OCI-LY7 (cell line): ENCODE measurements at regions not wholly inside any gene's neighbourhood (a gene's known extent, or its start where the extent isn't known, plus 50 kb on each side); places are given as distances from the start of the nearest gene placed in this dataset.

Experiments used
- EZH2phosphoT487 ChIP-seq: fragments of 200-600 bp; sonication (generic); IDR thresholded peaks from 2 replicates; pipeline ENCODE4 v1.6.1; 2018; ENCODE audit warnings: low read depth, borderline replicate concordance, mild to moderate bottlenecking, mixed run types, antibody characterized with exemption, low read length, moderate library complexity, mixed read lengths
- TF ChIP-seq, protein P1 (sequence below): fragments of 200-600 bp; sonication (generic); conservative IDR thresholded peaks from 2 replicates; pipeline ENCODE4 v1.5.1; 2014; ENCODE audit warnings: mild to moderate bottlenecking, antibody characterized with exemption, low read length, moderate library complexity, mixed read lengths

- TF ChIP-seq, protein P1, sequence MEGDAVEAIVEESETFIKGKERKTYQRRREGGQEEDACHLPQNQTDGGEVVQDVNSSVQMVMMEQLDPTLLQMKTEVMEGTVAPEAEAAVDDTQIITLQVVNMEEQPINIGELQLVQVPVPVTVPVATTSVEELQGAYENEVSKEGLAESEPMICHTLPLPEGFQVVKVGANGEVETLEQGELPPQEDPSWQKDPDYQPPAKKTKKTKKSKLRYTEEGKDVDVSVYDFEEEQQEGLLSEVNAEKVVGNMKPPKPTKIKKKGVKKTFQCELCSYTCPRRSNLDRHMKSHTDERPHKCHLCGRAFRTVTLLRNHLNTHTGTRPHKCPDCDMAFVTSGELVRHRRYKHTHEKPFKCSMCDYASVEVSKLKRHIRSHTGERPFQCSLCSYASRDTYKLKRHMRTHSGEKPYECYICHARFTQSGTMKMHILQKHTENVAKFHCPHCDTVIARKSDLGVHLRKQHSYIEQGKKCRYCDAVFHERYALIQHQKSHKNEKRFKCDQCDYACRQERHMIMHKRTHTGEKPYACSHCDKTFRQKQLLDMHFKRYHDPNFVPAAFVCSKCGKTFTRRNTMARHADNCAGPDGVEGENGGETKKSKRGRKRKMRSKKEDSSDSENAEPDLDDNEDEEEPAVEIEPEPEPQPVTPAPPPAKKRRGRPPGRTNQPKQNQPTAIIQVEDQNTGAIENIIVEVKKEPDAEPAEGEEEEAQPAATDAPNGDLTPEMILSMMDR: peak; percentile 95
- TF ChIP-seq EZH2phosphoT487: no peak
Observed at GRCh38 chr17:14926526-14927122, 338.5 kb downstream of the PMP22 start.
